Keratinocyte (primary cell): ENCODE measurements at regions not wholly inside any gene's neighbourhood (a gene's known extent, or its start where the extent isn't known, plus 50 kb on each side); places are given as distances from the start of the nearest gene placed in this dataset.

Experiments
- DNase-seq: peaks from one replicate; pipeline ENCODE4 v3.0.0-alpha.2; 2011; ENCODE audit warnings: low read depth, missing footprints, low spot score
- FAIRE-seq: peaks from 2 replicates; lab custom pipeline; 2011; peaks lifted over from hg19 to GRCh38; lab: Jason Lieb, UNC
- H2AFZ ChIP-seq: 2 replicates; pipeline ENCODE4 v1.6.0; 2012; ENCODE audit warnings: low read length, control low read depth, inconsistent platforms; ENCODE audit not compliant: control insufficient read depth
- H3K27ac ChIP-seq: 2 replicates; pipeline ENCODE4 v1.5.1; 2011; ENCODE audit warnings: low read length; ENCODE audit not compliant: control insufficient read depth, insufficient read depth
- H3K27me3 ChIP-seq: 3 replicates; pipeline ENCODE4 v1.6.0; 2011; ENCODE audit warnings: low read length; ENCODE audit not compliant: control insufficient read depth, insufficient read depth; ENCODE audit errors: extremely low read depth
- H3K36me3 ChIP-seq, 2 experiments: 2 replicates in 1 of 2; 3 replicates in 1 of 2; pipeline ENCODE4 v1.5.1; 2011; ENCODE audit warnings: low read length in 2 of 2, mild to moderate bottlenecking in 1 of 2; ENCODE audit not compliant: control insufficient read depth in 2 of 2, insufficient read depth in 2 of 2; ENCODE audit errors: extremely low read depth in 1 of 2
- H3K4me1 ChIP-seq: 3 replicates; pipeline ENCODE4 v1.5.1; 2011; ENCODE audit warnings: low read length; ENCODE audit not compliant: control insufficient read depth, insufficient read depth; ENCODE audit errors: extremely low read depth
- H3K4me2 ChIP-seq: 3 replicates; pipeline ENCODE4 v1.6.0; 2011; ENCODE audit warnings: low read depth, low read length; ENCODE audit not compliant: control insufficient read depth, insufficient read depth; ENCODE audit errors: extremely low read depth
- H3K4me3 ChIP-seq, 3 experiments: fragments of 200-600 bp in 1 of 3; sonication (generic) in 1 of 3; 2 replicates in 2 of 3; 3 replicates in 1 of 3; pipeline ENCODE4 v1.5.1; 2011 to 2016; ENCODE audit warnings: low read length in 3 of 3, mild to moderate bottlenecking in 3 of 3, control low read depth in 2 of 3, inconsistent platforms in 1 of 3, low read depth in 1 of 3, mixed read lengths in 1 of 3, mixed run types in 1 of 3, moderate library complexity in 1 of 3; ENCODE audit not compliant: control insufficient read depth in 2 of 3, insufficient read depth in 2 of 3; ENCODE audit errors: extremely low read depth in 1 of 3
- H3K79me2 ChIP-seq: 2 replicates; pipeline ENCODE4 v1.6.0; 2012; ENCODE audit warnings: low read length; ENCODE audit not compliant: control insufficient read depth, insufficient read depth
- H3K9ac ChIP-seq: 3 replicates; pipeline ENCODE4 v1.6.0; 2011; ENCODE audit warnings: low read length; ENCODE audit not compliant: control insufficient read depth, insufficient read depth; ENCODE audit errors: extremely low read depth
- H3K9me1 ChIP-seq: 3 replicates; pipeline ENCODE4 v1.6.0; 2011; ENCODE audit warnings: low read length; ENCODE audit not compliant: control insufficient read depth, insufficient read depth; ENCODE audit errors: extremely low read depth
- H3K9me3 ChIP-seq: 2 replicates; pipeline ENCODE4 v1.5.1; 2012; ENCODE audit warnings: low read depth, low read length; ENCODE audit not compliant: control insufficient read depth
- H4K20me1 ChIP-seq: 3 replicates; pipeline ENCODE4 v1.6.0; 2011; ENCODE audit warnings: low read length; ENCODE audit not compliant: control insufficient read depth, insufficient read depth; ENCODE audit errors: extremely low read depth
- EZH2 ChIP-seq: IDR thresholded peaks from one replicate; pipeline ENCODE4 v1.6.1; 2012; ENCODE audit warnings: inconsistent platforms, mild to moderate bottlenecking, low read length, moderate library complexity
- dilution Hi-C: fragments of 300-500 bp; cut with MboI; formaldehyde crosslinking; loops from one replicate; pipeline ENCODE4 v1.7.0; 2020; ENCODE audit warnings: low sequenced_read_pairs; ENCODE audit not compliant: extremely low pct_ligation_motif_present
- TF ChIP-seq, protein P1 (sequence below), 3 experiments: IDR thresholded peaks in 1 of 3; conservative IDR thresholded peaks in 1 of 3; optimal IDR thresholded peaks in 1 of 3; 2 replicates in 2 of 3; 3 replicates in 1 of 3; pipeline versions ENCODE3 to v1.5.1; 2011; ENCODE audit warnings: low read length in 3 of 3, mild to moderate bottlenecking in 3 of 3, moderate library complexity in 2 of 3, control low read depth in 1 of 3, inconsistent platforms in 1 of 3; ENCODE audit not compliant: insufficient read depth in 2 of 3; ENCODE audit errors: extremely low read depth in 1 of 3

DNA sequence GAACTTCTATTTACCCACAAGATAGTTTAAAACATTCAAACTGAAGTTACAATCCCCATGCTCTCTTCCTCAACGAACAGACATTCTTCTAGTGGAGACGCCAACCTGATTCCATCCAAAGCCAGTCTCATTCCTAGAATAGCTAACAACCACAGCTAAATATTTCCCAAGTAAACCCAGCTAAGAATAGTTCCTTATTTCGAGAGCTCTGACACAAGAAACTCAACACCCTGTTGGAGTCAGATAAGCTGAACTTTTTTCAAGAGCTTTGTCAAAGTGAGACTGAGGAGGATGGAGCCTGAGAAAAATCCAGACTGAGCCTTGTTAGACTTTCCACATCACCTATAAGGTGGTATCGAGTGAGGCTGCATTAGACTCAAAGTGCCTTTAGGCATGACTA, 56.7 kb upstream of the RPS23 start:
- Histone ChIP-seq H4K20me1 (no peaks in the 10 kb centered on the region), H3K27ac (no peak overlapping the region), H3K9ac (no peak overlapping the region), H3K9me1 (no peaks in the 10 kb centered on the region), H3K79me2 (no peaks in the 10 kb centered on the region), H3K36me3 (no peaks in the 10 kb centered on the region), H3K4me3 (no peak overlapping the region), H2AFZ (no peak overlapping the region), H3K9me3 (no peaks in the 10 kb centered on the region), H3K27me3 (peaks cover 3% of the 10 kb centered on the region), H3K4me2 (no peak overlapping the region), H3K4me1 (no peaks in the 10 kb centered on the region)
- TF ChIP-seq, protein P1, sequence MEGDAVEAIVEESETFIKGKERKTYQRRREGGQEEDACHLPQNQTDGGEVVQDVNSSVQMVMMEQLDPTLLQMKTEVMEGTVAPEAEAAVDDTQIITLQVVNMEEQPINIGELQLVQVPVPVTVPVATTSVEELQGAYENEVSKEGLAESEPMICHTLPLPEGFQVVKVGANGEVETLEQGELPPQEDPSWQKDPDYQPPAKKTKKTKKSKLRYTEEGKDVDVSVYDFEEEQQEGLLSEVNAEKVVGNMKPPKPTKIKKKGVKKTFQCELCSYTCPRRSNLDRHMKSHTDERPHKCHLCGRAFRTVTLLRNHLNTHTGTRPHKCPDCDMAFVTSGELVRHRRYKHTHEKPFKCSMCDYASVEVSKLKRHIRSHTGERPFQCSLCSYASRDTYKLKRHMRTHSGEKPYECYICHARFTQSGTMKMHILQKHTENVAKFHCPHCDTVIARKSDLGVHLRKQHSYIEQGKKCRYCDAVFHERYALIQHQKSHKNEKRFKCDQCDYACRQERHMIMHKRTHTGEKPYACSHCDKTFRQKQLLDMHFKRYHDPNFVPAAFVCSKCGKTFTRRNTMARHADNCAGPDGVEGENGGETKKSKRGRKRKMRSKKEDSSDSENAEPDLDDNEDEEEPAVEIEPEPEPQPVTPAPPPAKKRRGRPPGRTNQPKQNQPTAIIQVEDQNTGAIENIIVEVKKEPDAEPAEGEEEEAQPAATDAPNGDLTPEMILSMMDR (optimal IDR thresholded peaks at IDR 0.05 in 1 of 3, IDR thresholded peaks at IDR 0.05 in 1 of 3, conservative IDR thresholded peaks at IDR 0.05 in 1 of 3; ENCODE audit: extremely low read depth in 1 of 3, insufficient read depth in 2 of 3, low read length in 3 of 3): no peak
- no peak for TF ChIP-seq EZH2
- DNase-seq (no peak), FAIRE-seq (no peak)
- dilution Hi-C loops: no loop called here

DNA sequence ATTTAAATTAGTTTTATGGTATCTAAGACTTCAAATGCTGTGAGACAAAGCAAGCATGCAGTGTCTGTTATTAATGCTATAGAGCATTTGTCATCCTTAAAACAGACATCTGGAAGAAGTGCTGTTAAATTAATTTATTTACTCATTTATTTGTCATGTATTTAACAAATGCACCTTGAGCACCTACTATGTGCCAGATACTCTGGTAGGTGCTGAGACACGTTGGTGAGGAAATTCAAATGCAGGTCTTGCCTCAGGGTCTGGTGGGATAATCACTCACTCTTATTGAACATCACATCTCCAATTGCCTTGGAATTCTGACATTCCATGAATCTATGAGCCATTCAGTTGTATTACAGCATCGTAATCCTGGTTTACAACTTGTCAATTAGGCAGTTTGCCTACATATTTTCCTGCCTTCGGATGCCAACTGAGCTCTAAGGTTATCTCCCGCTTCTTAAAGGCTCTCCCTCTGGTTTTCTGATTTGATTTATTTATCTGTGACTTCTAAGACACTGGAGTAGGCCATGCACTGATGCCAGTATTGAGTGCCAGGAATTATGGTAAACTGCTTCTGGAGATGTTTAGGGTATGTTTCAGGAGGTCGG, 56.0 kb upstream of the RPS23 start:
- DNase-seq (no peak), FAIRE-seq (no peak)
- Histone ChIP-seq H2AFZ (no peak overlapping the region), H3K9ac (no peak overlapping the region), H3K27ac (no peak overlapping the region), H3K4me3 (no peak overlapping the region), H3K27me3 (peaks cover 3% of the 10 kb centered on the region), H3K9me3 (no peaks in the 10 kb centered on the region), H3K9me1 (no peaks in the 10 kb centered on the region), H3K4me2 (no peak overlapping the region), H3K4me1 (no peaks in the 10 kb centered on the region), H3K36me3 (no peaks in the 10 kb centered on the region), H4K20me1 (no peaks in the 10 kb centered on the region), H3K79me2 (no peaks in the 10 kb centered on the region)
- dilution Hi-C loops: no loop called here
- TF ChIP-seq, protein P1 (optimal IDR thresholded peaks at IDR 0.05 in 1 of 3, IDR thresholded peaks at IDR 0.05 in 1 of 3, conservative IDR thresholded peaks at IDR 0.05 in 1 of 3; ENCODE audit: extremely low read depth in 1 of 3, insufficient read depth in 2 of 3, low read length in 3 of 3): no peak
- no peak for TF ChIP-seq EZH2
